Liver (tissue), 8 donors: ENCODE measurements at regions not wholly inside any gene's neighbourhood (a gene's known extent, or its start where the extent isn't known, plus 50 kb on each side); places are given as distances from the start of the nearest gene placed in this dataset.

Experiments
- DNase-seq: peaks from one replicate; pipeline ENCODE4 v3.0.0-alpha.2; 2017; ENCODE audit warnings: low spot score
- H3K27ac ChIP-seq, 2 donors: one replicate each; pipeline ENCODE4 v1.7.0; 2013; ENCODE audit warnings: inconsistent platforms in 2 of 2, low read length in 2 of 2, control low read depth in 1 of 2, low read depth in 1 of 2, mild to moderate bottlenecking in 1 of 2
- H3K27me3 ChIP-seq, 4 donors: one replicate each; pipeline versions ENCODE4 v1.6.1 to v1.7.0; 2013; ENCODE audit warnings: low read length in 3 of 4, inconsistent platforms in 1 of 4, mild to moderate bottlenecking in 1 of 4, moderate library complexity in 1 of 4; ENCODE audit not compliant: control insufficient read depth in 4 of 4, insufficient read depth in 4 of 4
- H3K36me3 ChIP-seq, 4 donors: one replicate each; pipeline versions ENCODE4 v1.6.1 to v1.7.0; 2013; ENCODE audit warnings: low read length in 3 of 4, mild to moderate bottlenecking in 3 of 4, low read depth in 1 of 4, moderate library complexity in 1 of 4; ENCODE audit not compliant: control insufficient read depth in 4 of 4, insufficient read depth in 3 of 4
- H3K4me1 ChIP-seq, 4 donors: one replicate each; pipeline versions ENCODE4 v1.6.1 to v1.7.0; 2013; ENCODE audit warnings: low read length in 3 of 4, mild to moderate bottlenecking in 3 of 4, moderate library complexity in 1 of 4; ENCODE audit not compliant: control insufficient read depth in 4 of 4, insufficient read depth in 4 of 4
- H3K4me3 ChIP-seq, 3 donors: one replicate each; pipeline versions ENCODE4 v1.6.1 to v1.7.0; 2013; ENCODE audit warnings: low read length in 3 of 3, control low read depth in 1 of 3, low read depth in 1 of 3, mild to moderate bottlenecking in 1 of 3
- H3K9ac ChIP-seq, 2 donors: one replicate each; pipeline ENCODE4 v1.7.0; 2013; ENCODE audit warnings: low read length in 2 of 2, mild to moderate bottlenecking in 2 of 2, moderate library complexity in 2 of 2, control low read depth in 1 of 2, low read depth in 1 of 2
- H3K9me3 ChIP-seq, 4 donors: one replicate each; pipeline versions ENCODE4 v1.6.1 to v1.7.0; 2013; ENCODE audit warnings: low read length in 3 of 4; ENCODE audit not compliant: control insufficient read depth in 4 of 4
- EGR1 ChIP-seq, 2 donors: IDR thresholded peaks; 2 replicates each; pipeline ENCODE4 v1.6.1; 2016 to 2018; ENCODE audit warnings: antibody characterized with exemption in 2 of 2, low read depth in 2 of 2
- FOXA1 ChIP-seq: IDR thresholded peaks from 2 replicates; pipeline ENCODE4 v1.6.1; 2016; ENCODE audit warnings: antibody characterized with exemption
- FOXA2 ChIP-seq: IDR thresholded peaks from 2 replicates; pipeline ENCODE4 v1.6.1; 2016; ENCODE audit warnings: antibody characterized with exemption
- GABPA ChIP-seq, 2 donors: IDR thresholded peaks in 1 of 2; conservative IDR thresholded peaks in 1 of 2; 2 replicates each; pipeline ENCODE4 v1.6.1; 2016; ENCODE audit warnings: antibody characterized with exemption in 2 of 2, mild to moderate bottlenecking in 1 of 2, moderate library complexity in 1 of 2
- HNF4A ChIP-seq, 2 donors: conservative IDR thresholded peaks; 2 replicates each; pipeline ENCODE4 v1.6.1; 2016; ENCODE audit warnings: antibody characterized with exemption in 2 of 2, mild to moderate bottlenecking in 2 of 2
- HNF4G ChIP-seq: IDR thresholded peaks from 2 replicates; pipeline ENCODE4 v1.6.1; 2016; ENCODE audit warnings: antibody characterized with exemption
- JUND ChIP-seq, 2 donors: IDR thresholded peaks; 2 replicates each; pipeline ENCODE4 v1.6.1; 2016; ENCODE audit warnings: antibody characterized with exemption in 2 of 2
- NR2F2 ChIP-seq: IDR thresholded peaks from 2 replicates; pipeline ENCODE4 v1.6.1; 2016; ENCODE audit warnings: antibody characterized with exemption
- RAD21 ChIP-seq, 2 donors: IDR thresholded peaks; 2 replicates each; pipeline ENCODE4 v1.6.1; 2016; ENCODE audit warnings: antibody characterized with exemption in 2 of 2, mild to moderate bottlenecking in 2 of 2
- RXRA ChIP-seq, 2 donors: IDR thresholded peaks; 2 replicates each; pipeline ENCODE4 v1.6.1; 2017 to 2018; ENCODE audit warnings: antibody characterized with exemption in 2 of 2, mild to moderate bottlenecking in 1 of 2
- SP1 ChIP-seq: IDR thresholded peaks from 2 replicates; pipeline ENCODE4 v1.6.1; 2018; ENCODE audit warnings: antibody characterized with exemption, mild to moderate bottlenecking
- TAF1 ChIP-seq: conservative IDR thresholded peaks from 2 replicates; pipeline ENCODE4 v1.6.1; 2016; ENCODE audit warnings: antibody characterized with exemption, mild to moderate bottlenecking
- YY1 ChIP-seq: IDR thresholded peaks from 2 replicates; pipeline ENCODE4 v1.6.1; 2016; ENCODE audit warnings: antibody characterized with exemption, mild to moderate bottlenecking
- WGBS: extraction: QIAGEN DNeasy Blood & Tissue Kit; methylation state at CpG from one replicate; pipeline ENCODE4 v1.1.7; 2013; 5-methylcytosine and 5-hydroxymethylcytosine counted together
- TF ChIP-seq, protein P1 (sequence below): IDR thresholded peaks from 2 replicates; pipeline ENCODE4 v1.6.1; 2016; ENCODE audit warnings: antibody characterized with exemption, mild to moderate bottlenecking
- TF ChIP-seq, protein P2 (sequence below): IDR thresholded peaks from 2 replicates; pipeline ENCODE4 v1.6.1; 2016; ENCODE audit warnings: antibody characterized with exemption
- TF ChIP-seq, protein P3 (sequence below): fragments of 150-350 bp; IDR thresholded peaks from 2 replicates; pipeline ENCODE4 v1.5.1; 2017; ENCODE audit warnings: improper control_type of control experiment, low read depth, low read length; ENCODE audit not compliant: missing input control
- TF ChIP-seq, protein P4 (sequence below): IDR thresholded peaks from 2 replicates; pipeline ENCODE4 v1.6.1; 2016; ENCODE audit warnings: antibody characterized with exemption
- TF ChIP-seq, protein P5 (sequence below): IDR thresholded peaks from 2 replicates; pipeline ENCODE4 v1.6.1; 2016; ENCODE audit warnings: antibody characterized with exemption
- donor health status: healthy.
- donor health status: healthy.
- donor health status: healthy.
- donor health status: healthy.
- donor health status: healthy.

DNA sequence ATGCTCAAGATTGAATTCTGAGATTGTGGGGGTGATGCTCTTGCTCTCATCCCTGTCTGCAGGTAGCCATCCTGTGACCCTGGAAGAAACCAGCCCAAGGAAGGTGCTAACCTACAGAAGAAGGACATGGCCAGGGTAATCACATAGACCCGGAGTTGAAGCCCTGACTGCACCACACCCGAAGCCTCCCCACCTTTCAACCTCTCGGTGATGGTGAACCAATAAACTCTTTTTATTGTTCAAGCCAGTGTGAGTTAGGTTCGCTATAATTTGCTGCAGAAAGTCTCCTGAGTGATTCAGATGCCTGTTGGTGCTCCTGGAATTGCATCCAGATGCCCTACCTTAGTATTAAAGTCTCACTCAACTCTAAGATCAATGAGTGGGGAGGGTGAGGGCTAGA lies 163.6 kb downstream of the PLPP3 start:
- Histone ChIP-seq H3K4me3 (peak overlapping the region in 2 of 3 donors; percentile 7 to 45), H3K36me3 (no peaks in the 10 kb centered on the region), H3K9ac (peak overlapping the region; percentile 44 to 92), H3K9me3 (no peaks in the 10 kb centered on the region), H3K27me3 (no peaks in the 10 kb centered on the region), H3K27ac (peak overlapping the region; percentile 94 to 98), H3K4me1 (peaks cover 3 to 44% (median 22%) of the 10 kb centered on the region in 4 donors)
- TF ChIP-seq GABPA (IDR thresholded peaks at IDR 0.05 in 1 of 2, conservative IDR thresholded peaks at IDR 0.05 in 1 of 2): no peak
- no peak for TF ChIP-seq HNF4A (conservative IDR thresholded peaks at IDR 0.05)
- no peak for TF ChIP-seq RXRA (IDR thresholded peaks at IDR 0.05)
- TF ChIP-seq TAF1: no peak
- TF ChIP-seq, protein P1, sequence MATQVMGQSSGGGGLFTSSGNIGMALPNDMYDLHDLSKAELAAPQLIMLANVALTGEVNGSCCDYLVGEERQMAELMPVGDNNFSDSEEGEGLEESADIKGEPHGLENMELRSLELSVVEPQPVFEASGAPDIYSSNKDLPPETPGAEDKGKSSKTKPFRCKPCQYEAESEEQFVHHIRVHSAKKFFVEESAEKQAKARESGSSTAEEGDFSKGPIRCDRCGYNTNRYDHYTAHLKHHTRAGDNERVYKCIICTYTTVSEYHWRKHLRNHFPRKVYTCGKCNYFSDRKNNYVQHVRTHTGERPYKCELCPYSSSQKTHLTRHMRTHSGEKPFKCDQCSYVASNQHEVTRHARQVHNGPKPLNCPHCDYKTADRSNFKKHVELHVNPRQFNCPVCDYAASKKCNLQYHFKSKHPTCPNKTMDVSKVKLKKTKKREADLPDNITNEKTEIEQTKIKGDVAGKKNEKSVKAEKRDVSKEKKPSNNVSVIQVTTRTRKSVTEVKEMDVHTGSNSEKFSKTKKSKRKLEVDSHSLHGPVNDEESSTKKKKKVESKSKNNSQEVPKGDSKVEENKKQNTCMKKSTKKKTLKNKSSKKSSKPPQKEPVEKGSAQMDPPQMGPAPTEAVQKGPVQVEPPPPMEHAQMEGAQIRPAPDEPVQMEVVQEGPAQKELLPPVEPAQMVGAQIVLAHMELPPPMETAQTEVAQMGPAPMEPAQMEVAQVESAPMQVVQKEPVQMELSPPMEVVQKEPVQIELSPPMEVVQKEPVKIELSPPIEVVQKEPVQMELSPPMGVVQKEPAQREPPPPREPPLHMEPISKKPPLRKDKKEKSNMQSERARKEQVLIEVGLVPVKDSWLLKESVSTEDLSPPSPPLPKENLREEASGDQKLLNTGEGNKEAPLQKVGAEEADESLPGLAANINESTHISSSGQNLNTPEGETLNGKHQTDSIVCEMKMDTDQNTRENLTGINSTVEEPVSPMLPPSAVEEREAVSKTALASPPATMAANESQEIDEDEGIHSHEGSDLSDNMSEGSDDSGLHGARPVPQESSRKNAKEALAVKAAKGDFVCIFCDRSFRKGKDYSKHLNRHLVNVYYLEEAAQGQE: no peak
- no peak for TF ChIP-seq NR2F2
- no peak for TF ChIP-seq RAD21 (IDR thresholded peaks at IDR 0.05)
- TF ChIP-seq, protein P2, sequence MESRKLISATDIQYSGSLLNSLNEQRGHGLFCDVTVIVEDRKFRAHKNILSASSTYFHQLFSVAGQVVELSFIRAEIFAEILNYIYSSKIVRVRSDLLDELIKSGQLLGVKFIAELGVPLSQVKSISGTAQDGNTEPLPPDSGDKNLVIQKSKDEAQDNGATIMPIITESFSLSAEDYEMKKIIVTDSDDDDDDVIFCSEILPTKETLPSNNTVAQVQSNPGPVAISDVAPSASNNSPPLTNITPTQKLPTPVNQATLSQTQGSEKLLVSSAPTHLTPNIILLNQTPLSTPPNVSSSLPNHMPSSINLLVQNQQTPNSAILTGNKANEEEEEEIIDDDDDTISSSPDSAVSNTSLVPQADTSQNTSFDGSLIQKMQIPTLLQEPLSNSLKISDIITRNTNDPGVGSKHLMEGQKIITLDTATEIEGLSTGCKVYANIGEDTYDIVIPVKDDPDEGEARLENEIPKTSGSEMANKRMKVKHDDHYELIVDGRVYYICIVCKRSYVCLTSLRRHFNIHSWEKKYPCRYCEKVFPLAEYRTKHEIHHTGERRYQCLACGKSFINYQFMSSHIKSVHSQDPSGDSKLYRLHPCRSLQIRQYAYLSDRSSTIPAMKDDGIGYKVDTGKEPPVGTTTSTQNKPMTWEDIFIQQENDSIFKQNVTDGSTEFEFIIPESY: no peak
- TF ChIP-seq, protein P3, sequence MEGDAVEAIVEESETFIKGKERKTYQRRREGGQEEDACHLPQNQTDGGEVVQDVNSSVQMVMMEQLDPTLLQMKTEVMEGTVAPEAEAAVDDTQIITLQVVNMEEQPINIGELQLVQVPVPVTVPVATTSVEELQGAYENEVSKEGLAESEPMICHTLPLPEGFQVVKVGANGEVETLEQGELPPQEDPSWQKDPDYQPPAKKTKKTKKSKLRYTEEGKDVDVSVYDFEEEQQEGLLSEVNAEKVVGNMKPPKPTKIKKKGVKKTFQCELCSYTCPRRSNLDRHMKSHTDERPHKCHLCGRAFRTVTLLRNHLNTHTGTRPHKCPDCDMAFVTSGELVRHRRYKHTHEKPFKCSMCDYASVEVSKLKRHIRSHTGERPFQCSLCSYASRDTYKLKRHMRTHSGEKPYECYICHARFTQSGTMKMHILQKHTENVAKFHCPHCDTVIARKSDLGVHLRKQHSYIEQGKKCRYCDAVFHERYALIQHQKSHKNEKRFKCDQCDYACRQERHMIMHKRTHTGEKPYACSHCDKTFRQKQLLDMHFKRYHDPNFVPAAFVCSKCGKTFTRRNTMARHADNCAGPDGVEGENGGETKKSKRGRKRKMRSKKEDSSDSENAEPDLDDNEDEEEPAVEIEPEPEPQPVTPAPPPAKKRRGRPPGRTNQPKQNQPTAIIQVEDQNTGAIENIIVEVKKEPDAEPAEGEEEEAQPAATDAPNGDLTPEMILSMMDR: no peak
- no peak for TF ChIP-seq FOXA1
- TF ChIP-seq, protein P4, sequence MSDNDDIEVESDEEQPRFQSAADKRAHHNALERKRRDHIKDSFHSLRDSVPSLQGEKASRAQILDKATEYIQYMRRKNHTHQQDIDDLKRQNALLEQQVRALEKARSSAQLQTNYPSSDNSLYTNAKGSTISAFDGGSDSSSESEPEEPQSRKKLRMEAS: no peak
- TF ChIP-seq, protein P5, sequence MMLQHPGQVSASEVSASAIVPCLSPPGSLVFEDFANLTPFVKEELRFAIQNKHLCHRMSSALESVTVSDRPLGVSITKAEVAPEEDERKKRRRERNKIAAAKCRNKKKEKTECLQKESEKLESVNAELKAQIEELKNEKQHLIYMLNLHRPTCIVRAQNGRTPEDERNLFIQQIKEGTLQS: no peak
- TF ChIP-seq JUND (IDR thresholded peaks at IDR 0.05): no peak
- no peak for TF ChIP-seq EGR1 (IDR thresholded peaks at IDR 0.05; ENCODE audit: low read depth in 2 of 2)
- TF ChIP-seq HNF4G: no peak
- TF ChIP-seq FOXA2: no peak
- no peak for TF ChIP-seq SP1
- TF ChIP-seq YY1: no peak
- DNase-seq: no peak
- 72% methylated on average over 4 of the region's 4 CpGs for WGBS
